GM18909 (cell line): ENCODE measurements at regions not wholly inside any gene's neighbourhood (a gene's known extent, or its start where the extent isn't known, plus 50 kb on each side); places are given as distances from the start of the nearest gene placed in this dataset.
"Not testable (repeated sequence)": the region's sequence is repeated elsewhere in the genome, so short reads cannot be mapped to it uniquely, and the experiment has no call there.

Source experiments
- ATAC-seq: cut with Tn5 transposase; IDR thresholded peaks from one replicate; pipeline ENCODE4 v1.9.1; 2021; ENCODE audit warnings: mild to moderate bottlenecking; ENCODE audit not compliant: unreplicated experiment, poor library complexity

- ATAC-seq = no peak
Observed at GRCh38 chr5:51802551-51803184, 419.4 kb downstream of the ISL1 start.

DNA sequence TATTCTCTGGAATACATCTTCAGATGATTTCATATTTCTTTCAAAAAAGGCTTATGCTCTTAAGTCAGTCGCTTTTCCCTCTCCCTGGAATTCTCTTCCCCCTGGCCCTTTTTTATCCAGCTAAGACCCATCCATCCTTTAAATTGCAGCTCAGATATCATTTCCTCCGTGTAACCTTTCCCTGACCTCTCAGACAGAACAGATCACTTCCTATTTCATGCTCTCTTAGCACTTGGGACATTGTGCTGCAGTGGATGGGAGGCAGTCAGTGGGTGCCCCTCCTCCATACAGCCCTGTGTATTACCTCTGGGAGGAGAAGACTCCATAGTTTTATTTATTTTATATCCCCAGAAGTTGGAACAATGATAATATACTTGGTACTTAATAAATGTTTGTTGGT is 423.4 kb downstream of the ISL1 start:
- no peak for ATAC-seq

DNA sequence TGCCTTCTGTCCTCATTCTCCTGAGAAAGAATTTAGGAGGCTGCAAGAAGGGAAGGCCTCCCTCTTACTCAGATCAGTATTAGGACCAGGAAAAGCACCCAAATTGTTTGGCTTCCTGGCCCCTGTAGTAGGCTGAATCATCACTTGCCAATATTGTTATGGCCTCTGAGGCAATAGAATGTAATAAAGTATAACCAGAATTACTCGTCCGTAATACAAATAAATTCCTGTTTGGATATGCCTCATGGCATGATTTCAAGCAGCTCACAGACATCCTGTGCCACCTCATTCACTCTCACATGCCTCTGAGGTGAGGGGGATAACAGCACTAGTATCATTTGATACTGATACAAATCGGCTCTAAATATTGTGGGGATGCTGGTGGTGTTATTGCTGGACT is 427.3 kb downstream of the ISL1 start:
- ATAC-seq = no peak

- ATAC-seq = no peak
Observed at GRCh38 chr5:51811883-51812471, 428.7 kb downstream of the ISL1 start.

DNA sequence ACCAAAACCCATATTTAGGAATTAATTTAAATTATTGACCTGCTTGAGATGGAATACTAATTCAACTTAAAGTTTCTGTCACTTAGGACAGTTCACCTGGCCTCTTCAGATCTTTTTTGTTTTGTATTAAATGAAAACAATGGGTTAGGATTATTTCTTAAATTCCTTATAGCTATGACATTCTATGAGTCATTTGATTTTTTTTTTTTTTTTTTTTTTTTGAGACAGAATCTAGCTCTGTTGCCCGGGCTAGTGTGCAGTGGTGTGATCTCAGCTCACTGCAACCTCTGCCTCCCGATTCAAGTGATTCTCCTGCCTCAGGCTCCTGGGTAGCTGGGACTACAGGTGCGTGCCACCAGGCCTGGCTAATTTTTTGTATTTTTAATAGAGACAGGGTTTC is 431.6 kb downstream of the ISL1 start:
- not testable (repeated sequence) for ATAC-seq

- no peak for ATAC-seq
Observed at GRCh38 chr5:51816427-51816826, 433.2 kb downstream of the ISL1 start.

DNA sequence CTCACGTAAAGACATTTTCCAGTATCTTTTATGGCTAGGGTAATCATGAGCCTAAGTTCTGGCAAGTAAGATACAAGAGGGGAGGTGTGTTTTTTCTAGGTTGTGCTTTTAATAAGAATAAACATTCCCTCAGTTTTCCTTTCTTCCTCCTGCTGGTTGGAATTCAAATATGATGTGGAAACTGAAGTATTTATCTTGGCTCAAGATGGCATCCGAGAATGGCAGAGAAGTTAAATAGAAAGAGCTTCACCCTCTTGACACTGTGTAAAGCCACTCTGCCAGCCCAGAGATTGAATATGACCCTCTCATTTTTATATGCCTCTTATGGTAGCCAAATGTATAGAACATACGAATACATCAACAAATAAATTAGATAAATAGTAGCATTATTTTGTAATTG is 438.4 kb downstream of the ISL1 start:
- ATAC-seq = no peak

DNA sequence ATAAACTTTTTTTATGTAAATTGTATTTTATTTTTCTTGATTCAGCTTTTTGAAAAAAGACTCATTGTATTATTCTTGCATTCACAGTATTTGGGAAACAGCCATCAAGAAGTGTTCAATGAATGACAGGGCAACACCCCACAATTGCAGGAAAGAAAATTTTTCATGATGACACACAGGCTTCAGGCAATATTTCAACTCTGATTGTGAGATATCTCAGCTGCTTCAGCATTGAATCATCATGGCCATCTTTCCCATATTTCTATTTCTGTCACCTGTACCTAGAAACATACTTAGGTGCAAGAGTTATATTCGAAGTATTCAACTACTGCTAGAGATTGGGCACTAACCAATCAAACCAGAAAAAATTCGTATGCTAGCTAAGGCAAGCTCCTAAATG is 446.0 kb downstream of the ISL1 start:
- no peak for ATAC-seq

DNA sequence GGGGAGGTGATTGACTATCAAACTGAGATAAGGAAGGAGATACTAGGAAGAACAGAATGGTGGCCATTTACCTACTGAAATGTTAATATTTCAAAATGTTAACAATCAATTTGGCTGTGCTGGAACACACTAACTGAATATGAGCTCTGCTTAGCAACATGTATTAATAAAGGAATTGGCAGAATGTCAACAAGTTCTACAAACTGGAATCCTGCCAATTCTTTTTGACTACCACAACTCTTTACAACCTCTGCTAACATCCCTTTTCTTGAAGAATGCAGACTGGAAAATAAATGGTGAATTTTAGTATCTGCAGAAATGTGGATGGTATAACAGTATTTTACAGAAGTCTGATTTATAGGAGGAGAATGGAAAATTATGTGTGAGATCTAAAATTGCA is 446.4 kb downstream of the ISL1 start:
- ATAC-seq = no peak

DNA sequence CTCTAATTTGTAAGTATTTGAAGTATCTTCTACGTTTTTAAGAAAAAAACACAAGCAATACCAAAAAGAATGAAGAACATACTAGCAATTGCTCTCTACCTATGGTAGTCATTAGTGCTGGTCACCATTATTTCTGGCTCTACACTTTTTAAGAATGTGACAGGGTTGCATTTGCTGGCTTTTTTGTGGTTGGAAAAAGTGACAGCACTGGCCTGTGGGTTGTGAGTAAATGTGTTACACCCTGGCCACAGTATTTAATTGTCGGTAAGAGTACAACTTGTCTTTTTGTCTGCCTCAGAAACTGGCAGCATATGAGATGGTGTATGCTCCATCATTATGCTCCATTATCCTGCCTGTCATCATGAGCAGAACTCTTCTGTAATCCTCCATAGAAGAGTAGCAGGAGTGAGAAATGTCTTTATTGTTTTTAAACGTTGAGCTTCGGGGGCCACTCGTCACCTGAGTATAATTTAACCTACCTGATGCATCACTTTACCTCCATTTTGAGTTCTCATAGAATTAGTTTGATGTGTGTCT is 449.8 kb downstream of the ISL1 start:
- no peak for ATAC-seq

GRCh38 chr5:51838459-51838858 is 455.2 kb downstream of the ISL1 start:
- ATAC-seq = no peak

- ATAC-seq = no peak
Observed at GRCh38 chr5:51843893-51844292, 460.6 kb downstream of the ISL1 start.

DNA sequence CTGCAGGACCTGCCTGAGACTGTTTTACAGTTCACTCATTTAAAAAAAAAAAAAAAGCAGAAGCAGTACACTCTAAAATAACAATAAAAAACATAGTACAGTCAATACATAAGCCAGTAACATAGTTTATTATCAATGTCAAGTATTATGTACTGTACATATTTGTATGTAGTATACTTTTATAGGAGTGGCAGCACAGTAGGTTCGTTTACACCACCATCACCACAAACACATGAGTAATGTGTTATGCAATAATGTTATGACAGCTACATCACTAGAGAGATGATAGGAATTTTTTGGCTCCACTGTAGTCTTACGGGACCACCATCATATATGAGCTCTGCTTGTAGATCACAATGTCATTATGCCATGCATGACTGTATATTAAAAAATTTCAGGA is 462.8 kb downstream of the ISL1 start:
- no peak for ATAC-seq

- no peak for ATAC-seq
Observed at GRCh38 chr5:51859624-51860023, 476.4 kb downstream of the ISL1 start.

DNA sequence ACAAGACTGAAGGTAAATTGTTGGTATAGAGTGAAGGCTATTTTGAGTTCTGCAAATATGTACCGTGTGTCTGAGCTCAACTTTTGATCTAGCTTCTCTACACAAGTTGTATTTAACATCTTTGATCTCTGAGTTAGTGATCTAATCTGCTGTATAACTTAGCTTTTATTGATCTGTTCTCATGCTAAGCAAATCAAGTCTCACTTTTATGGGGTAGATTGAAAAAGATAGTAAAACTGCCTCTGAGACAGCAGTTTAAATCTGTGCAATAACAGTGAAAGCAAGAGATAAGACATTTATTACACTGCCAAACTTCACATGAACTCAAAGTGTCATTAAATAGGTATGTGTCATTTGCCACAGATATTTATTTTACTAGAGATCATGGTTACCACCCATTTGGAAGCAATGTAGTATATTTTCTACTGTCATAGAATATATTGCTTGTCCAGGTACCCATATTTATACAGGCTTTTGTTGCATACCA is 477.3 kb downstream of the ISL1 start:
- ATAC-seq = no peak

DNA sequence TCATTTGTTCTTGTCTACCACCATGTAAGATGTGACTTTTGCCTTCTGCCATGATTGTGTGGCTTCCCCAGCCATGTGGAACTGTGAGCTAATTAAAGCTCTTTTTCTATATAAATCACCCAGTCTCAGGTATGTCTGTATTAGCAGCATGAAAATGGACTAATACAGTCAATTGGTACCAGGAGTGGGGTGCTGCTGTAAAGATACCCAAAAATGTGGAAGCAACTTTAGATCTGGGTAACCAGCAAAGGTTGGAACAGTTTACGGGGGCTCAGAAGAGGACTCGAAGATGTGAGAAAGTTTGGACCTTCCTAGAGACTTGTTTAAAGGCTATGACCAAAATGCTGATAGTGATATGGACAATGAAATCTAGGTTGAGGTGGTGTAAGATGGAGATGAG is 488.9 kb downstream of the ISL1 start:
- ATAC-seq = no peak

DNA sequence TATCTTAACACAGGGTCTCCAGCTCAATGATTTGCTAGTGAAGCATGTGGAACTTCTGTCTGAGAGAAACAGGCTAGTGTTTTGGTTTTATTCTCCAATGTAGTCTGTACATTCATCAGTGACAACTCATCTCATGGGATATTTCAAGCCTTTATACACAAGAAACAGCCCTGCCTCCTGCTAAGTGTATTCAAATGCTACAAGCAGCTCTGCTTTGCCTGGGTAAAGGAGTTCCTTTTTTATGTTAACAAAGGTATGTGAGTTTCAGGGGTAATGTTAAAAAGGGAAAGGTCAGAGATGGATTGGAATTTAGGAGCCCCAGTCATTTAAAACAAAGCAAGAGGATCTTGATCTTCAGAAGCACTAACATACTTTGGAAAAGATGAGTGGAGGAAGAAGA is 498.7 kb downstream of the ISL1 start:
- ATAC-seq = no peak

DNA sequence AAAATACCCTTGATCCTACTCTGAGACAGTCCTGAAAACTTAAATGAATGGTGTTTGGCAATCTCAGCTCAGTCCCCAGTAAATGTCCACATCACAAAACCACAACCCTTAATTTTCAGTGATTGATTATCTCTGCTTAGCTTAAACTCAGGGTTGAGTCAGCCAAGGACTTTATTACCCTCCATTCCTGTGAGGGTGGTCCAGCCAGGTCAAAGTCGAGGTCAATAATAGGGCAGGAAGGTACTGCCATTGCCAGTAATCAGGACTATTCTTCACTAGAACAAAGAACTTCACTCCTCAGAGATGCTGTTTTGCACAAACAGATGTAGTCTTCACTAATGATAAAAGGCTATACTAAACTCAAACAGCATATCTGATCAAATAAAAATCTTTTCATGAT is 499.4 kb downstream of the ISL1 start:
- ATAC-seq = no peak

DNA sequence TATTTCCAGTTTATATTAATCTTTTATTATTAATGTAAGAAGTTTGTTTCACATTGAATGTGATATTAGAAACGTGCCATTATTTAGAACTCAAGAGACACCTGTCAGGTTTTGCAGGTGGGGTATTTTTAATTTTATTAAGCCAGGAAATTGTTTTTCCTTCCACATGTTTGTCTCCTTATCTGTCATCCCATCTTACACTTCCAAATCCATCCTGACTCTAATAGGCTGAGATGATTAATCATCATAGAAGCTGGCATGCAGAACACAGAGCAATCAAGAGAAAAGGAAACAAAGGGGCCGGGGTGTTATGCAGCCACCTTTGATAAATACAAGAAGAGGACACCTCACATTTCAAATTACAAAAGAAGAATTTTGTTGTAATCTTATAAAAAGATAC is 506.5 kb downstream of the ISL1 start:
- ATAC-seq = no peak

DNA sequence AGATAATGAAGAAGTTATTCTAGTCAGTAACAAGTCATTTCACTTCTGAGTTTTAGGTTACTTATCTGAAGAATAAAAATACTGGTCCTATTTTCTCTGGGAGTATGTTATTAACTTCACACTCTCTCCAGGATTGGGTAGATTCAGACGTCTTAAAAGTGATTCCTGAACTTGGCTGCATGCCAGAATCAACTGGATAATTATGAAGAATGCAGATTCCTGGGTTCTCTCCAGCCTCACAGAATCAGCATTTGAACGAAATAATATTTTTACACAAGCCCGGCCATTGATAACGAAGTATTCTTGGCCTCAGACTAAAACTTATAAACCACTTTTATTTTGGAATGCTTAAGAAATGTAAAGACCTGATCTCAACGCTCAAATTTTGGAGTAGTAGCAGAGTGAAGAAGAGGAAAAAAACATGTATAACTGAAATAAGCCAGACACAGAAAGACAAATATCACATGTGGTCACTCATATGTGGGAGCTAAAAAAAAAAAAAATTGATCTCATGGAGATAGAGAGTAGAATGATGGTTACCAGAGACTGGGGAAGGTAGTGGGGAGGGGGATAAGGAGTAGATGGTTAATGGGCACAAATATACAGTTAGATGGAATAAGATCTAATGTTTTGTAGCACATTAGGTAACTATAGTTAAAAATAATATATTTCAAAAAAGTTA is 507.3 kb downstream of the ISL1 start:
- no peak for ATAC-seq

DNA sequence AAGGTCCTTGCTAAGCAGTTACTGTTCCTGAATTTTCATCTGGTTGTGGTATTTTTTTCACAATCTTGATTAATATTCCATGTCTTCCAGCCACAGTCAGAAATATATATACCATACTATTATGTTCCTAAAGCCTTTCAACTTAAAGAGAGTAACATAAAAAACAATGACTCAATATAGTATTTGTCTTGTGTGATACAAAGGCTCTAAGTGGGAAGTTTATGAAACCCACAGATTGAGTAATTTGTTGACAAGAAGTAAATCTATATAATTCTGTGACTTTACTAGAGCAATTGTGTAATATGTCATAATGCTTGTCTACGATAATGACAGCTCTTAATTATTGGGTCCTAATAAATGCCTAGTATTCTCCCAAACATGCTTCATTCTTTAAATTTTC is 509.4 kb downstream of the ISL1 start:
- no peak for ATAC-seq

DNA sequence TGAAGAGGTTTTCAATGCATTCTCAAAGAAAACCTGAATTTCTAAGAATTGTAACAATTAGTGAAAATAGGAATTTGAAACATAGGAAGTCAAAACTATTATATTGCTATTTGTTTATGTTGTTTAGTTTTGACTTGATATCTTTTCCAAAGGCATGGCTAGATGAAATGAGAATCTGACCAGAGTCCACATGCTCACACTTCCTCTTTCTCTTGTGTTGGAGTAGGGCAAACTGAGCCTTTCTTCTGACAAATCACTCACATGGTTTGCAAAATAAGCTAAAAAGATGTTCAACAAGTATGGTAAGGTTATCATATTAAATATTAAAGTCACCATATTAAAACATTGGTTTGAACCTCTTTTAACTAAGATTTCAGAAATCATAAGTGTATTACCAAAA is 512.6 kb downstream of the ISL1 start:
- no peak for ATAC-seq
